Mesothelial cell of epicardium (in vitro differentiated cells): ENCODE measurements at regions not wholly inside any gene's neighbourhood (a gene's known extent, or its start where the extent isn't known, plus 50 kb on each side); places are given as distances from the start of the nearest gene placed in this dataset.

ENCODE experiments used
- DNase-seq, 2 experiments: peaks; one replicate each; pipeline ENCODE4 v3.0.0; 2021; ENCODE audit warnings: low spot score in 2 of 2; ENCODE audit not compliant: unreplicated experiment in 2 of 2
- H3K27ac Mint-ChIP-seq: 2 replicates; pipeline ENCODE4 v1.8.0; 2021; ENCODE audit warnings: mixed read lengths
- H3K27me3 Mint-ChIP-seq: 2 replicates; pipeline ENCODE4 v1.8.0; 2021; ENCODE audit warnings: low read depth, mixed read lengths
- H3K36me3 Mint-ChIP-seq: 2 replicates; pipeline ENCODE4 v1.8.0; 2021; ENCODE audit warnings: mixed read lengths
- H3K4me1 Mint-ChIP-seq: 2 replicates; pipeline ENCODE4 v1.8.0; 2021; ENCODE audit warnings: mixed read lengths
- H3K4me3 Mint-ChIP-seq: 2 replicates; pipeline ENCODE4 v1.8.0; 2021; ENCODE audit warnings: mild to moderate bottlenecking, moderate library complexity, mixed read lengths
- H3K9me3 Mint-ChIP-seq: 2 replicates; pipeline ENCODE4 v1.8.0; 2021; ENCODE audit warnings: mixed read lengths
- TF ChIP-seq, protein P1 (sequence below): fragments of 200-600 bp; sonication (generic); IDR thresholded peaks from one replicate; pipeline ENCODE4 v1.5.0; 2021; ENCODE audit warnings: antibody characterized with exemption; ENCODE audit not compliant: unreplicated experiment

DNA sequence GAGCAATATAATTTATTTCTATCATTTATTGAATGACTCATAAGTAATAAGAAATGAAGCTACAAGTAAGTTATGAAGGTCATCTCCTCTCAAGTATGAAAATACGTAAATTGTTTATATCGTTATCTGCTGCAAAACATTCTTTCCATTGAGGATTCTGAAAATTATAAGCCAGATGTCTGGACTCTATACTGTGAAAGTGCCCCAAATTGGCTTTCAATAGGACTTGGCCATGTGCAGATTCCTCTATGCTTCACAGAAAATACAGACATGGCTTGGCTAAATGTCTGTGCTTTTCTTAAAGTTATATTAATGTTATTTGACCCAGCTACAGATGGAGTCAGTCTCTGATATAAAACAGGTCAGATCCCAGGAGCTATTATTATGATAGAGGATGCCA, 2109.9 kb upstream of the AGA start:
- Mint-ChIP-seq H3K4me3 (no peak overlapping the region), H3K27ac (no peak overlapping the region), H3K36me3 (no peaks in the 10 kb centered on the region), H3K27me3 (no peaks in the 10 kb centered on the region), H3K4me1 (no peaks in the 10 kb centered on the region), H3K9me3 (peaks cover 7% of the 10 kb centered on the region)
- TF ChIP-seq, protein P1, sequence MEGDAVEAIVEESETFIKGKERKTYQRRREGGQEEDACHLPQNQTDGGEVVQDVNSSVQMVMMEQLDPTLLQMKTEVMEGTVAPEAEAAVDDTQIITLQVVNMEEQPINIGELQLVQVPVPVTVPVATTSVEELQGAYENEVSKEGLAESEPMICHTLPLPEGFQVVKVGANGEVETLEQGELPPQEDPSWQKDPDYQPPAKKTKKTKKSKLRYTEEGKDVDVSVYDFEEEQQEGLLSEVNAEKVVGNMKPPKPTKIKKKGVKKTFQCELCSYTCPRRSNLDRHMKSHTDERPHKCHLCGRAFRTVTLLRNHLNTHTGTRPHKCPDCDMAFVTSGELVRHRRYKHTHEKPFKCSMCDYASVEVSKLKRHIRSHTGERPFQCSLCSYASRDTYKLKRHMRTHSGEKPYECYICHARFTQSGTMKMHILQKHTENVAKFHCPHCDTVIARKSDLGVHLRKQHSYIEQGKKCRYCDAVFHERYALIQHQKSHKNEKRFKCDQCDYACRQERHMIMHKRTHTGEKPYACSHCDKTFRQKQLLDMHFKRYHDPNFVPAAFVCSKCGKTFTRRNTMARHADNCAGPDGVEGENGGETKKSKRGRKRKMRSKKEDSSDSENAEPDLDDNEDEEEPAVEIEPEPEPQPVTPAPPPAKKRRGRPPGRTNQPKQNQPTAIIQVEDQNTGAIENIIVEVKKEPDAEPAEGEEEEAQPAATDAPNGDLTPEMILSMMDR, result no peak
- no peak for DNase-seq

DNA sequence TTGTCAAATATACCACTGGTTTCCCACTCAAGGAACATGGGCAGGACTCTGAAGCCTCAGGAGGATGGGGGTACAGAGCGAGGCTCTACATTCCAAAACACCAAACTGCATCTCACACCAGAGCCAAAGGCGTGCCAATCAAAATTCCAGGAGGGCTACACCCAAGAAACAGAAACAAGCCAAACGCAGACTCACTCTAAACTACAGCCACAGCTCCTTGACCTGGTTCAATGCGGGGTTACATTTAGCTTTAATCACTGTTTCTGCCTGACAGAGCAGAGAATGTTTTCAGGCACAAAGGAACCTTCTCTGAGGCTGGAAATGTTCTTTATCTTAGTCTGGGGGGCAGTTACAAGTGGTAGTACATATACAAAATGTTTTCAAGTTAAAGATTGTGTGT, 2121.5 kb upstream of the AGA start:
- TF ChIP-seq, protein P1, result no peak
- Mint-ChIP-seq H3K9me3 (peaks cover 19% of the 10 kb centered on the region), H3K27ac (no peak overlapping the region), H3K36me3 (peaks cover 5% of the 10 kb centered on the region), H3K4me1 (no peaks in the 10 kb centered on the region), H3K27me3 (no peaks in the 10 kb centered on the region), H3K4me3 (no peak overlapping the region)
- DNase-seq, result no peak

DNA sequence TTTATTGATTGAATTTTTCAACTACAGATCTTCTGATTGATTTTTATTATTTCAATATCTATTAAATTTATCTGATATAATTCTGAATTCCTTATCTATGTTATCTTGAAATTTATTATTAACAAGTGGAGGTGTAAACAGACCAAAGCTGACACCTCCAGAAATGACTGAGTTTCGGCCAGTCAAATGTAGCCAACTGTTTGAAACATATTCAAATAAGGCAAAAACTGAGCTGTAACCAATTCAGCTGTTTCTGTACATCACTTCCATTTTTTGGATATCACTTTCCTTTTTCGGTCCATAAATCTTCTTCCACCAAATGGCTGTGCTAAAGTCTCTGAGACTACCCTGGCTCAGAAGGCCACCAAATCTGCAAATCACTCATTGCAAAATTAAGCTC, 2127.3 kb upstream of the AGA start:
- no peaks in the 10 kb centered on the region for H3K4me1 Mint-ChIP-seq
- no peak overlapping the region for H3K27ac Mint-ChIP-seq
- peaks cover 5% of the 10 kb centered on the region for H3K36me3 Mint-ChIP-seq
- no peak for DNase-seq
- TF ChIP-seq, protein P1, result no peak
- H3K4me3 Mint-ChIP-seq, result no peak overlapping the region
- no peaks in the 10 kb centered on the region for H3K27me3 Mint-ChIP-seq
- H3K9me3 Mint-ChIP-seq, result peaks cover 35% of the 10 kb centered on the region

DNA sequence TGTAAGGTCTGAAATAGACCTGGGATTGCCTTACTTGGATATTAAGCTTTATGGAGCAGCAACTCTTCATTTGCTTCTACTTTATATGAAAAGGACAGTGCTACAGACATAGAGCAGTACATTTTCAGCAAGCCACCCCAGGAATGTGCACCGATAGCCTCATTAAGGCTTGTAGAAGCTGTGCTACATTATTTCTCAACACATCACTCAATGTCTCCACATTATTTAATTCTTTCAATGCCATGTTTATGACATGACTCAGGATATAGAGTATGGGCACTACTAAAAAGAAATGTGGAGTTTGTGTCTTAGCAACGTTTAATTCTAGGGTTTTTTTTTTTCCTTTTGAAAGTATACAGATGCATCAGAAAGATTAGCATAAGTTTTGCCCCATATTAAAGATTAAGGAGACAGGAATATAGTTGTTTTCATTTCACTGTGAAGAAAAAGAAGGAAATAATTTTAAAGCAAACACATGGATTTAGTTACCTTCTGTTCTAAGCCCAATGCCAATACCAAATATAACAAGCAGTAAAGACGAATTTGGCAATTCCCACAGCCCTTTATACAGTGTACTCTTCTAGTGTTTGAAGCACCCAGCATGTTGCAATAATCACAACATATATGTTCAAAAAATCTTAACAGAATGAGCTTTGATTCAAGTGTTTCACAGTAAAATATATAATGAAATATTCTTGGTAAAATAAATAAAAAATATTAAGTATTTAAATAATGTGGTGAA, 2140.1 kb upstream of the AGA start:
- no peaks in the 10 kb centered on the region for H3K27me3 Mint-ChIP-seq
- no peaks in the 10 kb centered on the region for H3K36me3 Mint-ChIP-seq
- H3K4me3 Mint-ChIP-seq, result no peak overlapping the region
- H3K9me3 Mint-ChIP-seq, result peaks cover 6% of the 10 kb centered on the region
- no peak overlapping the region for H3K27ac Mint-ChIP-seq
- H3K4me1 Mint-ChIP-seq, result no peaks in the 10 kb centered on the region
- TF ChIP-seq, protein P1, result no peak
- DNase-seq, result no peak

DNA sequence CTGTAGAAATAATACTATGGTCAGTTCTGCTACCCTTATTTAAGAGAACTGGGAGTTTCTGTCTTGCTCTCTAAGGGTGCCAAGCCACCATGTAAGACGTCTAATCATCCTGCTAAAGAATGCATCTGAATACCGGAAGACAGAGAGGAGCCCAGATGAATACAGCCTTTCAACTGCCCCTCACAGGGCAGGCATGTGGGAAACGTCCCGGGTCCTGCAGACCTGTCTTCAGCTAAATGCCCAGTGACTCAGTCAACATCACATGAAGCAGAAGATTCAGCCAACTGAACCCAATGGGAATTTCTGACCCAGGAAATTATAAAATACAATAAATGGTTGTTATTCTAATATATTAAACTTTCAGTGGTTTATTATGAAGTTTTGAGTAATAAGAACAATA, 2141.0 kb upstream of the AGA start:
- TF ChIP-seq, protein P1, result no peak
- H3K27me3 Mint-ChIP-seq, result no peaks in the 10 kb centered on the region
- no peak overlapping the region for H3K27ac Mint-ChIP-seq
- H3K4me1 Mint-ChIP-seq, result no peaks in the 10 kb centered on the region
- peaks cover 3% of the 10 kb centered on the region for H3K9me3 Mint-ChIP-seq
- no peaks in the 10 kb centered on the region for H3K36me3 Mint-ChIP-seq
- DNase-seq, result no peak
- H3K4me3 Mint-ChIP-seq, result no peak overlapping the region

DNA sequence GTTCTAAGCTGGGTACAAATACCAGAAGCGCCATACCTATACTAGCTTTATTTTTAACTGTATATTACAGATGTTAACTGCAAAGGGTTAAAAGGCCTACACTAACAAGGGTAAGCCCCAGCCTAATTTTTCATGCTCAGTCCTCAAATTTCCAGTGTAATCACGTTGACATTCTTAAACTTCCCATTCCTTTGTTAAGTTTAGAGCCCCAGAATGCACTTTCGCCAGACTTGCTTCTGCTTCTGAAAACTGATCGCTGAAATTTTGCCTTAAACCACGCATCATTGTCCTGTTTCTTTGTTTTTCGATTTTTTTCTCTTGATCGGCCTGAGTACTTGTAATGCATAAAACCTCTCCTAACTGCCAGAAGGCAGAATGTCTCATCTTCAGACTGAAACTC, 2141.9 kb upstream of the AGA start:
- H3K9me3 Mint-ChIP-seq, result no peaks in the 10 kb centered on the region
- H3K4me3 Mint-ChIP-seq, result no peak overlapping the region
- H3K36me3 Mint-ChIP-seq, result no peaks in the 10 kb centered on the region
- TF ChIP-seq, protein P1, result no peak
- no peaks in the 10 kb centered on the region for H3K4me1 Mint-ChIP-seq
- no peak overlapping the region for H3K27ac Mint-ChIP-seq
- no peak for DNase-seq
- H3K27me3 Mint-ChIP-seq, result no peaks in the 10 kb centered on the region
